Mucosa of descending colon (tissue), 3 donors: ENCODE measurements at regions not wholly inside any gene's neighbourhood (a gene's known extent, or its start where the extent isn't known, plus 50 kb on each side); places are given as distances from the start of the nearest gene placed in this dataset.

Experiments
- ATAC-seq: fragments of 200-7000 bp; cut with Tn5 transposase; one replicate; pipeline ENCODE4 v1.9.1; 2020; ENCODE audit warnings: mild to moderate bottlenecking, moderate library complexity
- DNase-seq, 3 donors: peaks; one replicate each; pipeline ENCODE4 v3.0.0-alpha.2; 2020
- H3K36me3 ChIP-seq: fragments of 200-600 bp; one replicate; pipeline ENCODE4 v1.8.0; 2021; ENCODE audit warnings: low read depth, mild to moderate bottlenecking
- H3K4me1 ChIP-seq: fragments of 200-600 bp; one replicate; pipeline ENCODE4 v1.8.0; 2021; ENCODE audit warnings: low read depth, mild to moderate bottlenecking
- H3K4me3 ChIP-seq: fragments of 200-600 bp; one replicate; pipeline ENCODE4 v1.8.0; 2021; ENCODE audit warnings: mild to moderate bottlenecking
- H3K9me3 ChIP-seq: fragments of 200-600 bp; one replicate; pipeline ENCODE4 v1.8.0; 2021; ENCODE audit warnings: mild to moderate bottlenecking
- intact Hi-C, 2 donors: fragments of 100-400 bp; cut with DNase I in 1 of 2; cut with micrococcal nuclease in 1 of 2; formaldehyde crosslinking; loops; one replicate each; pipeline versions ENCODE4 v1.11.0 to v1.11.1; 2022; cut with DNase I, micrococcal nuclease
- TF ChIP-seq, protein P1 (sequence below): fragments of 200-600 bp; IDR thresholded peaks from one replicate; pipeline ENCODE4 v1.8.0; 2022; ENCODE audit warnings: antibody characterized with exemption, mild to moderate bottlenecking
- donor health status: DM: no; HTN: no; CAD: no; lungs with moderate emphysema.
- donor health status: DM: no; HTN: no; CAD: no.
- donor health status: DM: no; HTN: yes; CAD: no.

DNA sequence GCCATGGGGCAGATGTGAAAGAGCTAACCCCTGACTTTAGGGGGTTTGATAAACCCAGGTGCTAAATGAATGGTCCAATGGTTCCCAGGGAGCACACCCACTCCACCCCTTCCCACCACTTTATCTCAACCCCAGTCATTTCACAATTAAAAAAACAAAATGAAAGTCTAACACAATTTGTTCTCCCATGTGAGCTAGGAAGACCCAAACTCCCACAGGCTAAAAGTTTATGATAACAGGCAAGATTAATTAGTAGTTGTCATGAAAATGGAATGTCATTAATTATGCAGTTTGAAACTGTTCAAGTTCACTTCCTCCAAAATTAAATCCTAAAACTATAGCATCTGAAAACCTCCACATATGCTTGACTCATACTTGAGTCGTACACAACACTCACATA, 63.3 kb upstream of the TPM1 start:
- Histone ChIP-seq H3K4me3 (no peak overlapping the region), H3K9me3 (no peaks in the 10 kb centered on the region), H3K36me3 (no peaks in the 10 kb centered on the region), H3K4me1 (no peaks in the 10 kb centered on the region)
- intact Hi-C loops: no loop called here
- no peak for DNase-seq
- TF ChIP-seq, protein P1, sequence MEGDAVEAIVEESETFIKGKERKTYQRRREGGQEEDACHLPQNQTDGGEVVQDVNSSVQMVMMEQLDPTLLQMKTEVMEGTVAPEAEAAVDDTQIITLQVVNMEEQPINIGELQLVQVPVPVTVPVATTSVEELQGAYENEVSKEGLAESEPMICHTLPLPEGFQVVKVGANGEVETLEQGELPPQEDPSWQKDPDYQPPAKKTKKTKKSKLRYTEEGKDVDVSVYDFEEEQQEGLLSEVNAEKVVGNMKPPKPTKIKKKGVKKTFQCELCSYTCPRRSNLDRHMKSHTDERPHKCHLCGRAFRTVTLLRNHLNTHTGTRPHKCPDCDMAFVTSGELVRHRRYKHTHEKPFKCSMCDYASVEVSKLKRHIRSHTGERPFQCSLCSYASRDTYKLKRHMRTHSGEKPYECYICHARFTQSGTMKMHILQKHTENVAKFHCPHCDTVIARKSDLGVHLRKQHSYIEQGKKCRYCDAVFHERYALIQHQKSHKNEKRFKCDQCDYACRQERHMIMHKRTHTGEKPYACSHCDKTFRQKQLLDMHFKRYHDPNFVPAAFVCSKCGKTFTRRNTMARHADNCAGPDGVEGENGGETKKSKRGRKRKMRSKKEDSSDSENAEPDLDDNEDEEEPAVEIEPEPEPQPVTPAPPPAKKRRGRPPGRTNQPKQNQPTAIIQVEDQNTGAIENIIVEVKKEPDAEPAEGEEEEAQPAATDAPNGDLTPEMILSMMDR: no peak
- no peak for ATAC-seq

DNA sequence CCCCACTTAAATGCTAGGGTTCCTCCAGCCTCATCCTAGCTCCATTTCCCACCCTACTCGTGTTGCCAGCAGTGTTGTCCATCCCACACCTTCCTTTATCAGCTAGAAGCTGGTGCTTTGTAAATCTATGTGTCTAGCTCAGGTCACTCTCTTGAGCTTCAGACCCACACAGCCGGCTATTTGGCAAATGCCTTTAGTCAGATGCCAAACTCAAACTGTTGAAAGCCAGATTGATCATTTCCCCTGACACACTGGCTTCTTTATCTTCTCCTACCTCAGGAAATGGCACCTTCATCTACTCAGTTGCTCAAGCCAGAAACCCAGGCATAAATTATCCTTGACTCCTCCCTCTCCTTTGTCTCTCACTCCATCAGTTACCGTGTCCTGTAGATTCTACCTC, 61.5 kb upstream of the TPM1 start:
- Histone ChIP-seq H3K4me1 (no peaks in the 10 kb centered on the region), H3K36me3 (no peaks in the 10 kb centered on the region), H3K4me3 (no peak overlapping the region), H3K9me3 (no peaks in the 10 kb centered on the region)
- no peak for ATAC-seq
- intact Hi-C loops: no loop called here
- no peak for DNase-seq
- TF ChIP-seq, protein P1: no peak

- intact Hi-C loops: no loop called here
- no peak overlapping the region for H3K4me3 ChIP-seq
- H3K36me3 ChIP-seq: no peaks in the 10 kb centered on the region
- H3K9me3 ChIP-seq: no peaks in the 10 kb centered on the region
- TF ChIP-seq, protein P1: no peak
- no peak for DNase-seq
- no peaks in the 10 kb centered on the region for H3K4me1 ChIP-seq
- ATAC-seq: no peak
These were observed 58.6 kb upstream of the TPM1 start for GRCh38 chr15:62983956-62984355.

DNA sequence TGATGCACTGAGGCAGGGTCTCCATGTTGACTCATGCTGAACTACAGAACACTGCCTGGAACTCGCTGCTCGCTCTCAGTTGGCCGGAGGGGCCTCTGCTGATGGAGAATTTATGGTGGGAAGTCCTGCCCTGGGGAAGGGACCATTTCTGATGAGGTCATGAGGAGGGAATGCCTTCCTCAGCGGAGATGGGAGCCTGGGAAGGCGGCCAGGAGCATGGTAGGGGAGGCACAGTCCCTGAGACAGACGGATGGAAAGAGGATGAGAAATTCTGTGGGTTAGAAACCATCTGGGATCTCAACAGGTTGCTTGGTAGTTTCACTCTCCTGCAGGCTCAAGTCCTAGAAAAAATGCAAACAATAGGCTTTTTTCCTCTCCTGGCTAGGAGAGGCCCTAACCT, 56.8 kb upstream of the TPM1 start:
- Histone ChIP-seq H3K36me3 (no peaks in the 10 kb centered on the region), H3K9me3 (no peaks in the 10 kb centered on the region), H3K4me3 (no peak overlapping the region), H3K4me1 (no peaks in the 10 kb centered on the region)
- TF ChIP-seq, protein P1: no peak
- DNase-seq (no peak), ATAC-seq (no peak)
- intact Hi-C loops: no loop called here

GRCh38 chr15:62986948-62987347, 55.6 kb upstream of the TPM1 start:
- Histone ChIP-seq H3K9me3 (no peaks in the 10 kb centered on the region), H3K4me3 (no peak overlapping the region), H3K36me3 (no peaks in the 10 kb centered on the region), H3K4me1 (no peaks in the 10 kb centered on the region)
- DNase-seq (no peak), ATAC-seq (no peak)
- TF ChIP-seq, protein P1: no peak
- intact Hi-C loops: no loop called here

DNA sequence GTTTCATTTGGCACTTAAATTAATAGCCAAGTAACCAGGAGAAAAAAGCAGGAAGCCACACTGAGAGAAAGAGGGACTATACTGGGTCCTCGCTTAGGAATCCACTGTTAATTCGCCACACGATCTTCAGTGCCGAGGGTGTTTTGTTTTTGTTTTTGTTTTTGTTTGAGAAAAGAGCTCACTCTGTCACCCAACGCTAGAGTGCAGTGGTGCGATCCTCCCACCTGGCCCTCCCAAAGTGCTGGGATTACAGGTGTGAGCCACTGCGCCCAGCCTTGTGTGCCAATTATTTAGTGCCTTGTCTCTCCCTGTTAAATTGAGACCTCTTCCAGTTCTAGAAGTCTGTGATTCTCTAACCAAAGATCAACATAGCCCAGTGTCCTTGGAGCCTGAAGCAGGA, 53.8 kb upstream of the TPM1 start:
- H3K4me1 ChIP-seq: peaks cover 3% of the 10 kb centered on the region
- no peak for DNase-seq
- H3K4me3 ChIP-seq: no peak overlapping the region
- no peaks in the 10 kb centered on the region for H3K9me3 ChIP-seq
- no peak for ATAC-seq
- no peaks in the 10 kb centered on the region for H3K36me3 ChIP-seq
- TF ChIP-seq, protein P1: no peak
- intact Hi-C loops: no loop called here
